Fibroblast of villous mesenchyme (primary cell): ENCODE measurements at regions not wholly inside any gene's neighbourhood (a gene's known extent, or its start where the extent isn't known, plus 50 kb on each side); places are given as distances from the start of the nearest gene placed in this dataset.
"Not testable (repeated sequence)": the region's sequence is repeated elsewhere in the genome, so short reads cannot be mapped to it uniquely, and the experiment has no call there.

ENCODE experiments used
- DNase-seq: peaks from one replicate; pipeline ENCODE4 v3.0.0-alpha.2; 2010; ENCODE audit warnings: low read depth
- H3K4me3 ChIP-seq: 2 replicates; pipeline ENCODE4 v1.5.1; 2011; ENCODE audit warnings: low read depth, mild to moderate bottlenecking, low read length
- CTCF ChIP-seq: IDR thresholded peaks from 2 replicates; pipeline ENCODE4 v1.5.1; 2012; ENCODE audit warnings: low read depth, mild to moderate bottlenecking, low read length; ENCODE audit not compliant: insufficient read depth

GRCh38 chr20:25984933-25985332 lies 288.3 kb upstream of the ZNF337 start:
- H3K4me3 ChIP-seq: peak overlapping the region; percentile 57
- no peak for TF ChIP-seq CTCF
- DNase-seq: peak; percentile 66

- not testable (repeated sequence) for H3K4me3 ChIP-seq, DNase-seq
Observed at GRCh38 chr20:25982701-25983100, 286.0 kb upstream of the ZNF337 start.

GRCh38 chr20:25978450-25979190 lies 282.0 kb upstream of the ZNF337 start:
- not testable (repeated sequence) for H3K4me3 ChIP-seq, DNase-seq

- DNase-seq, H3K4me3 ChIP-seq: not testable (repeated sequence)
Observed at GRCh38 chr20:25975816-25976215, 279.2 kb upstream of the ZNF337 start.

GRCh38 chr20:25965203-25965602 lies 268.6 kb upstream of the ZNF337 start:
- not testable (repeated sequence) for H3K4me3 ChIP-seq, DNase-seq

- not testable (repeated sequence) for DNase-seq
Observed at GRCh38 chr20:25953876-25954275, 257.2 kb upstream of the ZNF337 start.

GRCh38 chr20:25935230-25935629 lies 238.6 kb upstream of the ZNF337 start:
- not testable (repeated sequence) for H3K4me3 ChIP-seq, DNase-seq

More at GRCh38 chr20:25953876-25954275, 257.2 kb upstream of the ZNF337 start:
- H3K4me3 ChIP-seq: not testable (repeated sequence)

- peak; percentile 1 for DNase-seq
Observed at GRCh38 chr20:25932806-25933205, 236.2 kb upstream of the ZNF337 start.

GRCh38 chr20:25932170-25932569 lies 235.5 kb upstream of the ZNF337 start:
- DNase-seq: peak; percentile 50
- H3K4me3 ChIP-seq: not testable (repeated sequence)

More at GRCh38 chr20:25932806-25933205, 236.2 kb upstream of the ZNF337 start:
- not testable (repeated sequence) for H3K4me3 ChIP-seq

GRCh38 chr20:25902321-25902720 lies 205.7 kb upstream of the ZNF337 start:
- not testable (repeated sequence) for H3K4me3 ChIP-seq, DNase-seq

GRCh38 chr20:25898663-25899062 lies 202.0 kb upstream of the ZNF337 start:
- DNase-seq, H3K4me3 ChIP-seq: not testable (repeated sequence)

GRCh38 chr20:25879096-25879495 lies 182.4 kb upstream of the ZNF337 start:
- DNase-seq, H3K4me3 ChIP-seq: not testable (repeated sequence)

- peak overlapping the region; percentile 49 for H3K4me3 ChIP-seq
- not testable (repeated sequence) for DNase-seq
Observed at GRCh38 chr20:25868650-25868979, 172.0 kb upstream of the ZNF337 start.
